Fibroblast of lung (primary cell): ENCODE measurements at regions not wholly inside any gene's neighbourhood (a gene's known extent, or its start where the extent isn't known, plus 50 kb on each side); places are given as distances from the start of the nearest gene placed in this dataset.

ENCODE experiments used
- DNase-seq, 2 donors: peaks; one replicate each; pipeline versions ENCODE4 v3.0.0 to v3.0.0-alpha.2; 2010; ENCODE audit warnings: low read depth in 2 of 2
- H2AFZ ChIP-seq: 2 replicates; pipeline ENCODE4 v1.5.1; 2012; ENCODE audit warnings: low read length, control low read depth, inconsistent platforms
- H3K27ac ChIP-seq: 2 replicates; pipeline ENCODE4 v1.5.1; 2011; ENCODE audit warnings: low read length, control low read depth; ENCODE audit not compliant: insufficient read depth
- H3K27me3 ChIP-seq: 2 replicates; pipeline ENCODE4 v1.5.1; 2011; ENCODE audit warnings: mild to moderate bottlenecking, low read length; ENCODE audit not compliant: control insufficient read depth, insufficient read depth
- H3K36me3 ChIP-seq: 2 replicates; pipeline ENCODE4 v1.5.1; 2011; ENCODE audit warnings: low read length; ENCODE audit not compliant: control insufficient read depth, insufficient read depth
- H3K4me1 ChIP-seq: 2 replicates; pipeline ENCODE4 v1.5.1; 2011; ENCODE audit warnings: low read length; ENCODE audit not compliant: control insufficient read depth, insufficient read depth; ENCODE audit errors: extremely low read depth
- H3K4me2 ChIP-seq: 2 replicates; pipeline ENCODE4 v1.5.1; 2011; ENCODE audit warnings: low read length, control low read depth; ENCODE audit not compliant: insufficient read depth; ENCODE audit errors: extremely low read depth
- H3K4me3 ChIP-seq, 4 experiments: fragments of 200-600 bp in 1 of 4; sonication (generic) in 1 of 4; replicated peaks in 1 of 4; 2 replicates each; pipeline ENCODE4 v1.5.1; 2011 to 2016; ENCODE audit warnings: low read length in 4 of 4, low read depth in 3 of 4, mild to moderate bottlenecking in 3 of 4, control low read depth in 2 of 4, inconsistent platforms in 1 of 4, mixed read lengths in 1 of 4; ENCODE audit not compliant: insufficient read depth in 1 of 4; ENCODE audit errors: control extremely low read depth in 1 of 4
- H3K79me2 ChIP-seq: 2 replicates; pipeline ENCODE4 v1.5.1; 2012; ENCODE audit warnings: mild to moderate bottlenecking, low read length, inconsistent platforms; ENCODE audit not compliant: control insufficient read depth, insufficient read depth
- H3K9ac ChIP-seq: 2 replicates; pipeline ENCODE4 v1.5.1; 2011; ENCODE audit warnings: mild to moderate bottlenecking, low read length, control low read depth; ENCODE audit not compliant: insufficient read depth
- H3K9me3 ChIP-seq: 2 replicates; pipeline ENCODE4 v1.5.1; 2012; ENCODE audit warnings: low read depth, low read length; ENCODE audit not compliant: control insufficient read depth, insufficient read depth
- H4K20me1 ChIP-seq: 2 replicates; pipeline ENCODE4 v1.5.1; 2011; ENCODE audit warnings: low read length; ENCODE audit not compliant: control insufficient read depth, insufficient read depth; ENCODE audit errors: extremely low read depth
- CTCF ChIP-seq, 2 donors: IDR thresholded peaks in 1 of 2; conservative IDR thresholded peaks in 1 of 2; 1 replicate in 1 of 2; 2 replicates in 1 of 2; pipeline ENCODE4 v1.5.1; 2011 to 2012; ENCODE audit warnings: low read length in 2 of 2, control low read depth in 1 of 2, inconsistent platforms in 1 of 2, low read depth in 1 of 2, mild to moderate bottlenecking in 1 of 2
- EZH2 ChIP-seq: IDR thresholded peaks from 2 replicates; pipeline ENCODE4 v1.5.1; 2012; ENCODE audit warnings: low read length, control low read depth, mild to moderate bottlenecking; ENCODE audit errors: missing control alignments

GRCh38 chr6:80508885-80509630 lies 402.6 kb downstream of the BCKDHB start:
- H3K9me3 ChIP-seq, result no peaks in the 10 kb centered on the region
- H3K27me3 ChIP-seq, result no peaks in the 10 kb centered on the region
- peak in 1 of 2 donors; percentile 81 for DNase-seq
- H3K4me3 ChIP-seq, result no peak overlapping the region
- H3K9ac ChIP-seq, result no peak overlapping the region
- no peaks in the 10 kb centered on the region for H4K20me1 ChIP-seq
- H3K4me1 ChIP-seq, result no peaks in the 10 kb centered on the region
- no peak overlapping the region for H3K4me2 ChIP-seq
- no peak overlapping the region for H2AFZ ChIP-seq
- no peaks in the 10 kb centered on the region for H3K79me2 ChIP-seq
- H3K27ac ChIP-seq, result no peak overlapping the region
- H3K36me3 ChIP-seq, result no peaks in the 10 kb centered on the region
- TF ChIP-seq CTCF (conservative IDR thresholded peaks at IDR 0.05 in 1 of 2, IDR thresholded peaks at IDR 0.05 in 1 of 2; ENCODE audit: low read depth in 1 of 2, low read length in 2 of 2) (no peak), EZH2 (no peak)

GRCh38 chr6:80504882-80505281 lies 398.4 kb downstream of the BCKDHB start:
- H2AFZ ChIP-seq, result no peak overlapping the region
- no peak overlapping the region for H3K4me3 ChIP-seq
- no peak overlapping the region for H3K27ac ChIP-seq
- no peak for TF ChIP-seq EZH2
- TF ChIP-seq CTCF (conservative IDR thresholded peaks at IDR 0.05 in 1 of 2, IDR thresholded peaks at IDR 0.05 in 1 of 2; ENCODE audit: low read depth in 1 of 2, low read length in 2 of 2), result no peak
- no peaks in the 10 kb centered on the region for H4K20me1 ChIP-seq
- no peak for DNase-seq
- no peaks in the 10 kb centered on the region for H3K79me2 ChIP-seq
- no peak overlapping the region for H3K4me2 ChIP-seq
- no peaks in the 10 kb centered on the region for H3K36me3 ChIP-seq
- no peaks in the 10 kb centered on the region for H3K9me3 ChIP-seq
- H3K9ac ChIP-seq, result no peak overlapping the region
- H3K4me1 ChIP-seq, result no peaks in the 10 kb centered on the region
- H3K27me3 ChIP-seq, result no peaks in the 10 kb centered on the region

- Histone ChIP-seq H3K36me3 (no peaks in the 10 kb centered on the region), H3K27ac (no peak overlapping the region), H3K4me3 (no peak overlapping the region), H2AFZ (no peak overlapping the region), H3K4me1 (no peaks in the 10 kb centered on the region), H3K9ac (no peak overlapping the region), H3K9me3 (no peaks in the 10 kb centered on the region), H3K79me2 (no peaks in the 10 kb centered on the region), H3K27me3 (no peaks in the 10 kb centered on the region), H4K20me1 (no peaks in the 10 kb centered on the region), H3K4me2 (no peak overlapping the region)
- no peak for DNase-seq
- TF ChIP-seq EZH2, result no peak
- TF ChIP-seq CTCF (conservative IDR thresholded peaks at IDR 0.05 in 1 of 2, IDR thresholded peaks at IDR 0.05 in 1 of 2; ENCODE audit: low read depth in 1 of 2, low read length in 2 of 2), result no peak
Measured at GRCh38 chr6:80503660-80504059, 397.2 kb downstream of the BCKDHB start.
